Lower leg skin (tissue), 4 donors: ENCODE measurements at regions not wholly inside any gene's neighbourhood (a gene's known extent, or its start where the extent isn't known, plus 50 kb on each side); places are given as distances from the start of the nearest gene placed in this dataset.

Experiments used
- DNase-seq, 2 donors: peaks; one replicate each; pipeline ENCODE4 v3.0.0-alpha.2; 2019; ENCODE audit warnings: low spot score in 2 of 2
- H3K4me3 ChIP-seq: fragments of 200-600 bp; sonication (generic); 2 replicates; pipeline ENCODE4 v1.5.1; 2017; ENCODE audit warnings: mild to moderate bottlenecking, low read depth; ENCODE audit not compliant: poor library complexity, severe bottlenecking
- CTCF ChIP-seq, 3 donors: fragments of 450-650 bp; IDR thresholded peaks; one replicate each; pipeline ENCODE4 v1.5.1; 2016; ENCODE audit warnings: antibody characterized with exemption in 3 of 3, mild to moderate bottlenecking in 3 of 3, moderate library complexity in 2 of 3
- POLR2A ChIP-seq, 2 donors: fragments of 450-650 bp; IDR thresholded peaks; one replicate each; pipeline ENCODE4 v1.6.1; 2016 to 2017; ENCODE audit warnings: antibody characterized with exemption in 2 of 2, mild to moderate bottlenecking in 1 of 2, moderate library complexity in 1 of 2
- WGBS, 2 donors: methylation state at CpG; one replicate each; pipeline ENCODE4 v1.1.5; 2018; 5-methylcytosine and 5-hydroxymethylcytosine counted together
- intact Hi-C: fragments of 100-400 bp; cut with DNase I; formaldehyde crosslinking; loops from one replicate; pipeline ENCODE4 v1.15.0; 2023; ENCODE audit warnings: low total_unique reads

- TF ChIP-seq CTCF (IDR thresholded peaks at IDR 0.05), result no peak
- no peak for TF ChIP-seq POLR2A (IDR thresholded peaks at IDR 0.05)
- WGBS, 2 donors, result 61 to 64% methylated on average over 8 to 9 of the region's 9 CpGs
- DNase-seq, result no peak
- H3K4me3 ChIP-seq, result no peak overlapping the region
- intact Hi-C loops, result no loop called here
Observed at GRCh38 chr12:125296701-125297100, 231.5 kb downstream of the AACS start.

GRCh38 chr12:125299840-125300239 is 234.6 kb downstream of the AACS start:
- intact Hi-C loops, result no loop called here
- 67% methylated on average over 9 of the region's 9 CpGs for WGBS, 2 donors
- no peak overlapping the region for H3K4me3 ChIP-seq
- TF ChIP-seq CTCF (IDR thresholded peaks at IDR 0.05) (no peak), POLR2A (IDR thresholded peaks at IDR 0.05) (no peak)
- peak in 1 of 2 donors; percentile 29 for DNase-seq

GRCh38 chr12:125300249-125300648 is 235.0 kb downstream of the AACS start:
- 66 to 71% methylated on average over 3 of the region's 3 CpGs for WGBS, 2 donors
- no peak for TF ChIP-seq POLR2A (IDR thresholded peaks at IDR 0.05)
- TF ChIP-seq CTCF (IDR thresholded peaks at IDR 0.05), result no peak
- no peak overlapping the region for H3K4me3 ChIP-seq
- peak in 1 of 2 donors; percentile 56 for DNase-seq
- intact Hi-C loops, result no loop called here

- no peak overlapping the region for H3K4me3 ChIP-seq
- intact Hi-C loops, result no loop called here
- DNase-seq, result no peak
- 58 to 62% methylated on average over 2 of the region's 2 CpGs for WGBS, 2 donors
- TF ChIP-seq CTCF (IDR thresholded peaks at IDR 0.05) (no peak), POLR2A (IDR thresholded peaks at IDR 0.05) (no peak)
Observed at GRCh38 chr12:125303337-125303736, 238.1 kb downstream of the AACS start.

- TF ChIP-seq CTCF (IDR thresholded peaks at IDR 0.05) (no peak), POLR2A (IDR thresholded peaks at IDR 0.05) (no peak)
- H3K4me3 ChIP-seq, result no peak overlapping the region
- intact Hi-C loops, result no loop called here
- 94 to 95% methylated on average over 10 of the region's 10 CpGs for WGBS, 2 donors
- no peak for DNase-seq
Observed at GRCh38 chr12:125304029-125304428, 238.8 kb downstream of the AACS start.

- no peak overlapping the region for H3K4me3 ChIP-seq
- 61 to 70% methylated on average over 6 of the region's 6 CpGs for WGBS, 2 donors
- intact Hi-C loops, result no loop called here
- TF ChIP-seq CTCF (IDR thresholded peaks at IDR 0.05) (no peak), POLR2A (IDR thresholded peaks at IDR 0.05) (no peak)
- no peak for DNase-seq
Observed at GRCh38 chr12:125305231-125305630, 240.0 kb downstream of the AACS start.
